ENCODE measurements at regions not wholly inside any gene's neighbourhood (a gene's known extent, or its start where the extent isn't known, plus 50 kb on each side); places are given as distances from the start of the nearest gene placed in this dataset.

DNA sequence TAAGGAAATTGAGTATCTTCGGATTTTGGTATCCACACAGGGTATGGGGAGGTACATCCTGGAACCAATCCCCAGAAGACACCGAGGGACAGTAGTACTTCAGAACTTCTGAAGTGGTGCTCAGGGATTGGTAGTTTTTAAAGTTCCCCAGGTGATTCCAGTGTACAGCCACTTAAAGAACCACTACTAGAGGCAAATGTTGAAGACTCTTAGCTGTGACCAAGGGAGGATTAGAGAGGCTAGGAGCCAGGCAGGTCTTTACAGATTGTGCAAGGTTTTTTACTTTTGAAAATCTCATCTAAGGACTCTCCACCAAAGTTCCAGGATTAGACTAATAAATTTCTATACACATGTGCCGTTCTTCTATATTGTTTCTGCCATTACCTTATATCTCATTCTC is 52.9 kb upstream of the GLS start:
- Histone ChIP-seq H3K36me3 (ENCODE audit: insufficient read depth, low read length) (no peaks in the 10 kb centered on the region), H3K4me1 (ENCODE audit: insufficient read depth, low read length) (no peaks in the 10 kb centered on the region), H2AFZ (ENCODE audit: low read depth, low read length) (no peak overlapping the region), H3K27me3 (ENCODE audit: insufficient read depth, low read length) (no peaks in the 10 kb centered on the region), H3K4me3 (ENCODE audit: low read length) (no peak overlapping the region), H3K9me3 (ENCODE audit: low read length) (no peaks in the 10 kb centered on the region)

GRCh38 chr2:190829642-190830041 is 51.0 kb upstream of the GLS start:
- Histone ChIP-seq H3K4me3 (ENCODE audit: low read length) (no peak overlapping the region), H3K9me3 (ENCODE audit: low read length) (no peaks in the 10 kb centered on the region), H3K4me1 (ENCODE audit: insufficient read depth, low read length) (no peaks in the 10 kb centered on the region), H3K27me3 (ENCODE audit: insufficient read depth, low read length) (no peaks in the 10 kb centered on the region), H3K36me3 (ENCODE audit: insufficient read depth, low read length) (no peaks in the 10 kb centered on the region), H2AFZ (ENCODE audit: low read depth, low read length) (no peak overlapping the region)

Measured in neuron (in vitro differentiated cells).